ENCODE measurements at regions not wholly inside any gene's neighbourhood (a gene's known extent, or its start where the extent isn't known, plus 50 kb on each side); places are given as distances from the start of the nearest gene placed in this dataset.

GRCh38 chr9:110050925-110051355, 157.0 kb downstream of the C9orf152 start:
- Histone ChIP-seq H3K4me1 (ENCODE audit: insufficient read depth, low read length) (peaks cover 6% of the 10 kb centered on the region), H3K27ac (ENCODE audit: low read depth, low read length) (no peak overlapping the region), H3K27me3 (ENCODE audit: control insufficient read depth in 1 of 2, insufficient read depth in 2 of 2, low read length in 2 of 2) (peaks cover 0 to 5% of the 10 kb centered on the region in 2 donors), H3K9me3 (ENCODE audit: low read length) (no peaks in the 10 kb centered on the region), H3K9ac (ENCODE audit: low read length) (no peak overlapping the region), H3K36me3 (ENCODE audit: insufficient read depth, low read length) (no peaks in the 10 kb centered on the region), H3K4me3 (ENCODE audit: low read depth in 1 of 2, low read length in 2 of 2) (no peak overlapping the region)

GRCh38 chr9:110056062-110056461, 151.9 kb downstream of the C9orf152 start:
- H3K36me3 ChIP-seq (ENCODE audit: insufficient read depth, low read length) = no peaks in the 10 kb centered on the region
- no peak overlapping the region for H3K27ac ChIP-seq (ENCODE audit: low read depth, low read length)
- no peak overlapping the region for H3K4me3 ChIP-seq (ENCODE audit: low read depth in 1 of 2, low read length in 2 of 2)
- H3K9me3 ChIP-seq (ENCODE audit: low read length) = no peaks in the 10 kb centered on the region
- H3K4me1 ChIP-seq (ENCODE audit: insufficient read depth, low read length) = no peaks in the 10 kb centered on the region
- no peak overlapping the region for H3K9ac ChIP-seq (ENCODE audit: low read length)
- H3K27me3 ChIP-seq (ENCODE audit: control insufficient read depth in 1 of 2, insufficient read depth in 2 of 2, low read length in 2 of 2) = no peaks in the 10 kb centered on the region

GRCh38 chr9:110058304-110058953, 149.5 kb downstream of the C9orf152 start:
- Histone ChIP-seq H3K9ac (ENCODE audit: low read length) (no peak overlapping the region), H3K36me3 (ENCODE audit: insufficient read depth, low read length) (no peaks in the 10 kb centered on the region), H3K4me3 (ENCODE audit: low read depth in 1 of 2, low read length in 2 of 2) (no peak overlapping the region), H3K4me1 (ENCODE audit: insufficient read depth, low read length) (no peaks in the 10 kb centered on the region), H3K27me3 (ENCODE audit: control insufficient read depth in 1 of 2, insufficient read depth in 2 of 2, low read length in 2 of 2) (no peaks in the 10 kb centered on the region), H3K27ac (ENCODE audit: low read depth, low read length) (no peak overlapping the region), H3K9me3 (ENCODE audit: low read length) (no peaks in the 10 kb centered on the region)

GRCh38 chr9:110059461-110059860, 148.5 kb downstream of the C9orf152 start:
- no peaks in the 10 kb centered on the region for H3K9me3 ChIP-seq (ENCODE audit: low read length)
- no peak overlapping the region for H3K27ac ChIP-seq (ENCODE audit: low read depth, low read length)
- H3K9ac ChIP-seq (ENCODE audit: low read length) = no peak overlapping the region
- H3K36me3 ChIP-seq (ENCODE audit: insufficient read depth, low read length) = no peaks in the 10 kb centered on the region
- no peaks in the 10 kb centered on the region for H3K27me3 ChIP-seq (ENCODE audit: control insufficient read depth in 1 of 2, insufficient read depth in 2 of 2, low read length in 2 of 2)
- no peak overlapping the region for H3K4me3 ChIP-seq (ENCODE audit: low read depth in 1 of 2, low read length in 2 of 2)
- H3K4me1 ChIP-seq (ENCODE audit: insufficient read depth, low read length) = peaks cover under 1% of the 10 kb centered on the region

- Histone ChIP-seq H3K36me3 (ENCODE audit: insufficient read depth, low read length) (no peaks in the 10 kb centered on the region), H3K9ac (ENCODE audit: low read length) (no peak overlapping the region), H3K4me1 (ENCODE audit: insufficient read depth, low read length) (peaks cover 10% of the 10 kb centered on the region), H3K27ac (ENCODE audit: low read depth, low read length) (no peak overlapping the region), H3K9me3 (ENCODE audit: low read length) (no peaks in the 10 kb centered on the region), H3K27me3 (ENCODE audit: control insufficient read depth in 1 of 2, insufficient read depth in 2 of 2, low read length in 2 of 2) (no peaks in the 10 kb centered on the region), H3K4me3 (ENCODE audit: low read depth in 1 of 2, low read length in 2 of 2) (no peak overlapping the region)
These were observed 143.2 kb downstream of the C9orf152 start for GRCh38 chr9:110064803-110065202.

GRCh38 chr9:110065532-110065931, 142.4 kb downstream of the C9orf152 start:
- no peak overlapping the region for H3K27ac ChIP-seq (ENCODE audit: low read depth, low read length)
- no peaks in the 10 kb centered on the region for H3K36me3 ChIP-seq (ENCODE audit: insufficient read depth, low read length)
- no peaks in the 10 kb centered on the region for H3K27me3 ChIP-seq (ENCODE audit: control insufficient read depth in 1 of 2, insufficient read depth in 2 of 2, low read length in 2 of 2)
- H3K4me1 ChIP-seq (ENCODE audit: insufficient read depth, low read length) = peaks cover 13% of the 10 kb centered on the region
- no peak overlapping the region for H3K9ac ChIP-seq (ENCODE audit: low read length)
- no peaks in the 10 kb centered on the region for H3K9me3 ChIP-seq (ENCODE audit: low read length)
- no peak overlapping the region for H3K4me3 ChIP-seq (ENCODE audit: low read depth in 1 of 2, low read length in 2 of 2)

GRCh38 chr9:110066929-110067716, 140.8 kb downstream of the C9orf152 start:
- no peak overlapping the region for H3K27ac ChIP-seq (ENCODE audit: low read depth, low read length)
- H3K4me1 ChIP-seq (ENCODE audit: insufficient read depth, low read length) = peaks cover 13% of the 10 kb centered on the region
- H3K9me3 ChIP-seq (ENCODE audit: low read length) = no peaks in the 10 kb centered on the region
- H3K9ac ChIP-seq (ENCODE audit: low read length) = no peak overlapping the region
- no peaks in the 10 kb centered on the region for H3K27me3 ChIP-seq (ENCODE audit: control insufficient read depth in 1 of 2, insufficient read depth in 2 of 2, low read length in 2 of 2)
- H3K4me3 ChIP-seq (ENCODE audit: low read depth in 1 of 2, low read length in 2 of 2) = no peak overlapping the region
- no peaks in the 10 kb centered on the region for H3K36me3 ChIP-seq (ENCODE audit: insufficient read depth, low read length)

DNA sequence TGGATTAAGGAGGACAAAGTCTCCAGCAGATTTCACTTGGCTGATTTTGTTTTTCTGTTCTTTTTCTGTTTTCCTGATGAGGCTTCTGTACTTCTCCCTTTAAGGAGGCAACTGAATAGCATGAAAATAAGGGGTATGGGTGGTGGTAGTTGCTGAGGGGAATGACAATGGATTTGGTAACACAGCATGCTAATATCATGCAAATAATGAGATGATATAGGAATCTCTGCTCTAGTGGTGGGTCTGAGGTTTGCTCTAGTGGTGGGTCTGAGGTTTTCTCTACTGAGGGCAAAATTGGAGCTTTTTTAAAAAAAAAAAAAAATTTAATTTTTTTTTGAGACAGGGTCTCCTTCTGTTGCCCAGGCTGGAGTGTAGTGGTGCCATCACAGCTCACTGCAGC, 139.7 kb downstream of the C9orf152 start:
- no peak overlapping the region for H3K9ac ChIP-seq (ENCODE audit: low read length)
- H3K36me3 ChIP-seq (ENCODE audit: insufficient read depth, low read length) = no peaks in the 10 kb centered on the region
- H3K9me3 ChIP-seq (ENCODE audit: low read length) = no peaks in the 10 kb centered on the region
- H3K4me3 ChIP-seq (ENCODE audit: low read depth in 1 of 2, low read length in 2 of 2) = no peak overlapping the region
- H3K27ac ChIP-seq (ENCODE audit: low read depth, low read length) = no peak overlapping the region
- H3K27me3 ChIP-seq (ENCODE audit: control insufficient read depth in 1 of 2, insufficient read depth in 2 of 2, low read length in 2 of 2) = no peaks in the 10 kb centered on the region
- H3K4me1 ChIP-seq (ENCODE audit: insufficient read depth, low read length) = peaks cover 13% of the 10 kb centered on the region

DNA sequence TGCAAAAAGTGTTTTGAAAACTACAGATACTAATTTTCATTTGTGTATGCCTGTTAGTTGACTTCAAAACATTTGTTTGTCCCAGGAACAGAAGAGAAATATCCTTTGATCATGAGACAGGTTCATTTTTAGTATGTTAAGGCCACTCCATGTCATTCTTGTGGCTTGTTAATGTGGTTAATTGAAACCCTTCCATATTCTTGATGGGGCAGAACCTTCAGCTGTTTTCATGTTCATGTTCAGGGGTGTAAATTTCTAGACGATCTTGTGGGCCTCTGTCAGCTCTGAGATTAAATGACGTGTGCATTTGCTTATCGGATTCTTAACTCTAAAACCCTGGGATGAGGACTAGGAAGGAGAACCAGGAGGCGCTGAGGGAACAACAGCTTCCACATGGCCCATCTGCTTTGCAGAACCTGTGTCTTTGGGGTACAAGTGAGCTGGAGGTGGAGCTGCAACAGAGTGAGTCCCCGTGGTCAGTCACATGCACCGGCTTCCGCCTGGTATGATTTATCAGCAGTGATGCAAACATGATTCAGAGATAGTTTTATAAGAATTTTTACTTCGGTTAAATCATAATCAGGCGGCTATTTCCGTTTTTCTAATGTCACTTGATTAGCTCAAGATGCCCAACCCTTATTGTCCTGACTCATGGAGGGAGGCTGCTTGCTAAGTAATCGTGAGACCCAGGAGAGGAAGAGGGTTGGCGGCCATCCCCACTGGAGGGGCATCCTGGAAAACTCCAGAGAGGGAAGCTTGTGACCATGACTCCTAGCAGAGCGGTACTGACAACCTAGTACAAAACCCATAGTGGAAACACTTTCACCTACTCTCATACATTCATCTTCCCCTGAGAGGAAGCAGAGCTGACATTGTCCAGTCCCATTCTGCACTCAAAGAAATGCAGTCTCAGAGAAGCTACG, 138.4 kb downstream of the C9orf152 start:
- H3K27me3 ChIP-seq (ENCODE audit: control insufficient read depth in 1 of 2, insufficient read depth in 2 of 2, low read length in 2 of 2) = no peaks in the 10 kb centered on the region

GRCh38 chr9:110072597-110073355, 135.2 kb downstream of the C9orf152 start:
- Histone ChIP-seq H3K4me3 (ENCODE audit: low read depth in 1 of 2, low read length in 2 of 2) (no peak overlapping the region), H3K9me3 (ENCODE audit: low read length) (no peaks in the 10 kb centered on the region), H3K27ac (ENCODE audit: low read depth, low read length) (no peak overlapping the region), H3K36me3 (ENCODE audit: insufficient read depth, low read length) (no peaks in the 10 kb centered on the region), H3K27me3 (ENCODE audit: control insufficient read depth in 1 of 2, insufficient read depth in 2 of 2, low read length in 2 of 2) (no peaks in the 10 kb centered on the region), H3K4me1 (ENCODE audit: insufficient read depth, low read length) (peaks cover 8% of the 10 kb centered on the region), H3K9ac (ENCODE audit: low read length) (no peak overlapping the region)

More for the DNA sequence above, 138.4 kb downstream of the C9orf152 start:
- peaks cover 11% of the 10 kb centered on the region for H3K4me1 ChIP-seq (ENCODE audit: insufficient read depth, low read length)
- H3K9ac ChIP-seq (ENCODE audit: low read length) = no peak overlapping the region
- H3K9me3 ChIP-seq (ENCODE audit: low read length) = no peaks in the 10 kb centered on the region
- no peaks in the 10 kb centered on the region for H3K36me3 ChIP-seq (ENCODE audit: insufficient read depth, low read length)
- H3K4me3 ChIP-seq (ENCODE audit: low read depth in 1 of 2, low read length in 2 of 2) = no peak overlapping the region
- no peak overlapping the region for H3K27ac ChIP-seq (ENCODE audit: low read depth, low read length)
